HepG2 (cell line): ENCODE measurements at regions not wholly inside any gene's neighbourhood (a gene's known extent, or its start where the extent isn't known, plus 50 kb on each side); places are given as distances from the start of the nearest gene placed in this dataset.

Source experiments
- ATAC-seq: fragments of 200-7000 bp; cut with Tn5 transposase; 3 replicates; pipeline ENCODE4 v1.9.1; 2020; ENCODE audit warnings: mild to moderate bottlenecking, moderate library complexity
- BruUV-seq: library from RNA; stranded (reverse); fragments of 400-500 nt; replicated peaks from 2 replicates; lab custom pipeline; 2021; lab: Mats Ljungman, UMichigan
- CTCF ChIA-PET: fragments of 300-600 bp; formaldehyde crosslinking; extraction: SDS; loops from one replicate; lab custom pipeline; 2021; ENCODE audit warnings: low total read pairs, inconsistent platforms, low intra/inter-chr PET ratio; lab: Yijun Ruan, JAX
- POLR2A ChIA-PET: fragments of 350-600 bp; sonication (Branson Sonifier 250); formaldehyde crosslinking; loops from one replicate; lab custom pipeline; 2020; ENCODE audit warnings: antibody characterized with exemption, inconsistent platforms; lab: Yijun Ruan, JAX
- DNase-seq: peaks from one replicate; pipeline ENCODE4 v3.0.0-alpha.2; 2015; ENCODE audit warnings: low spot score
- FAIRE-seq: peaks from 3 replicates; lab custom pipeline; 2011; peaks lifted over from hg19 to GRCh38; lab: Jason Lieb, UNC
- H2AFZ ChIP-seq: one replicate; pipeline ENCODE4 v1.6.1; 2011; ENCODE audit warnings: low read length, inconsistent platforms
- H3K27ac ChIP-seq: fragments of 300-600 bp; 3 replicates; pipeline ENCODE4 v1.8.0; 2011; ENCODE audit warnings: mixed run types, mild to moderate bottlenecking, mixed read lengths, low read length, inconsistent platforms; ENCODE audit not compliant: insufficient read depth; ENCODE audit errors: extremely low read length
- H3K27me3 ChIP-seq, 2 experiments: fragments of 200-600 bp in 1 of 2; 2 replicates in 1 of 2; 3 replicates in 1 of 2; pipeline versions ENCODE4 v1.6.0 to v1.8.0; 2011; ENCODE audit warnings: low read length in 2 of 2, mild to moderate bottlenecking in 2 of 2, moderate library complexity in 2 of 2, inconsistent platforms in 1 of 2; ENCODE audit not compliant: insufficient read depth in 2 of 2, control insufficient read depth in 1 of 2
- H3K36me3 ChIP-seq, 2 experiments: fragments of 200-600 bp in 1 of 2; replicated peaks in 1 of 2; 2 replicates in 1 of 2; 3 replicates in 1 of 2; pipeline versions ENCODE4 v1.5.1 to v1.8.0; 2011; ENCODE audit warnings: low read length in 2 of 2, inconsistent platforms in 1 of 2; ENCODE audit not compliant: insufficient read depth in 2 of 2, control insufficient read depth in 1 of 2
- H3K4me1 ChIP-seq: 2 replicates; pipeline ENCODE4 v1.5.1; 2012; ENCODE audit warnings: low read length, inconsistent platforms; ENCODE audit not compliant: insufficient read depth
- H3K4me2 ChIP-seq: 2 replicates; pipeline ENCODE4 v1.6.0; 2011; ENCODE audit warnings: low read depth, low read length, inconsistent platforms
- H3K4me3 ChIP-seq, 3 experiments: fragments of 200-600 bp in 1 of 3; sonication (generic), shearing (Covaris generic) in 1 of 3; replicated peaks in 1 of 3; 2 replicates each; pipeline ENCODE4 v1.5.1; 2011 to 2016; ENCODE audit warnings: low read length in 3 of 3, inconsistent platforms in 2 of 3, low read depth in 2 of 3, mild to moderate bottlenecking in 2 of 3, control low read depth in 1 of 3, mixed read lengths in 1 of 3; ENCODE audit not compliant: insufficient read depth in 1 of 3
- H3K79me2 ChIP-seq: one replicate; pipeline ENCODE4 v1.6.1; 2011; ENCODE audit warnings: low read length, inconsistent platforms; ENCODE audit not compliant: insufficient read depth
- H3K9ac ChIP-seq: 2 replicates; pipeline ENCODE4 v1.6.0; 2011; ENCODE audit warnings: mild to moderate bottlenecking, low read depth, low read length, inconsistent platforms; ENCODE audit not compliant: insufficient read depth
- H3K9me3 ChIP-seq: 2 replicates; pipeline ENCODE4 v1.5.1; 2012; ENCODE audit warnings: mild to moderate bottlenecking, low read length
- H4K20me1 ChIP-seq: 2 replicates; pipeline ENCODE4 v1.6.0; 2011; ENCODE audit warnings: inconsistent platforms, mild to moderate bottlenecking, low read length, moderate library complexity; ENCODE audit not compliant: insufficient read depth
- KLF15 ChIP-seq: sonication (generic); formaldehyde crosslinking; IDR thresholded peaks from 2 replicates; pipeline ENCODE4 v1.8.1; 2023; ENCODE audit warnings: borderline replicate concordance, mild to moderate bottlenecking, inconsistent platforms, missing genetic modification reagents, mixed read lengths
- RFX3 ChIP-seq: IDR thresholded peaks from 2 replicates; pipeline ENCODE4 v1.6.1; 2016; ENCODE audit warnings: missing biosample characterization, missing genetic modification reagents
- SNAI1 ChIP-seq: sonication (generic); formaldehyde crosslinking; IDR thresholded peaks from 2 replicates; pipeline ENCODE4 v1.5.0; 2020; ENCODE audit warnings: mild to moderate bottlenecking, missing genetic modification reagents, borderline replicate concordance
- TFDP2 ChIP-seq: sonication (generic); formaldehyde crosslinking; IDR thresholded peaks from 2 replicates; pipeline ENCODE4 v1.4.0; 2020; ENCODE audit warnings: missing genetic modification reagents
- YEATS4 ChIP-seq: sonication (generic); formaldehyde crosslinking; IDR thresholded peaks from 2 replicates; pipeline ENCODE4 v1.4.0; 2020; ENCODE audit warnings: missing genetic modification reagents, borderline replicate concordance
- ZBTB25 ChIP-seq: IDR thresholded peaks from 2 replicates; pipeline ENCODE4 v1.6.1; 2018; ENCODE audit warnings: missing genetic modification reagents
- ZNF572 ChIP-seq: sonication (generic); formaldehyde crosslinking; IDR thresholded peaks from 2 replicates; pipeline ENCODE4 v1.5.1; 2020; ENCODE audit warnings: mild to moderate bottlenecking, missing genetic modification reagents
- ZNF574 ChIP-seq: sonication (generic); formaldehyde crosslinking; IDR thresholded peaks from 2 replicates; pipeline ENCODE4 v1.4.0; 2020; ENCODE audit warnings: missing genetic modification reagents
- ZNF737 ChIP-seq: sonication (generic); formaldehyde crosslinking; IDR thresholded peaks from 2 replicates; pipeline ENCODE4 v1.5.0; 2020; ENCODE audit warnings: missing genetic modification reagents, mild to moderate bottlenecking, borderline replicate concordance
- WGBS: methylation state at CpG from one replicate; pipeline ENCODE4 v1.1.6; 2017; ENCODE audit warnings: low lambda C conversion rate; 5-methylcytosine and 5-hydroxymethylcytosine counted together
- in situ Hi-C: cut with HindIII; loops from 2 replicates; pipeline ENCODE4 v1.10.0; 2017; ENCODE audit warnings: low pct_unique_long_range_greater_than_20kb; ENCODE audit not compliant: extremely low pct_ligation_motif_present
- intact Hi-C: fragments of 100-400 bp; cut with micrococcal nuclease; formaldehyde crosslinking; loops from one replicate; pipeline ENCODE4 v1.10.0; 2022; ENCODE audit not compliant: unreplicated experiment
- TF ChIP-seq, protein P1 (sequence below), 2 experiments: sonication (generic) in 1 of 2; formaldehyde crosslinking in 1 of 2; IDR thresholded peaks; 2 replicates each; pipeline versions ENCODE4 v1.4.0 to v1.6.1; 2016 to 2020; ENCODE audit warnings: borderline replicate concordance in 1 of 2, low read depth in 1 of 2, mild to moderate bottlenecking in 1 of 2, missing genetic modification reagents in 1 of 2

DNA sequence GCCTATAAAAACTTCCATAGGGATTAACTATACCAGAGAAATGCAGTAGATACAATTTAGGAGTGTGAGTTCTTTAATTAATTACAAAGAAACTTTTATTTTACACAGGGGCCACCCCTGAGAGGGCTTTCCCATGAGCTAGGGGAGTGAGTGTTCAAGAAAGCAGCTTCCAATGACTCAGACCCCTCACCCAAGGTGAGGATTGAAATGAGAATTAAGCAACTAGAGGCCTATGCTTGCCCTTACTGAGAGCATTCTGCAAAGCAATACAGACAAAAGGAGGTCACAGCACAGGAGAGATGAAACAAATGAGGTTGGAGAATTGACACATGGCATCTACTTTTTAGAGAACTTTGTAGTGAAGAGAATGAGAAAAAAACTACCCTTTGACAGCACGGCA lies 301.8 kb downstream of the WDR11 start:
- CTCF ChIA-PET: no interaction called here
- no peak for ATAC-seq
- TF ChIP-seq ZBTB25 (no peak), TFDP2 (CRISPR knock-in tag) (no peak), ZNF572 (CRISPR knock-in tag) (no peak), ZNF574 (CRISPR knock-in tag) (no peak), ZNF737 (CRISPR knock-in tag) (no peak), SNAI1 (CRISPR knock-in tag) (no peak), KLF15 (CRISPR knock-in tag) (no peak), RFX3 (CRISPR knock-in tag) (no peak), YEATS4 (no peak)
- TF ChIP-seq, protein P1, sequence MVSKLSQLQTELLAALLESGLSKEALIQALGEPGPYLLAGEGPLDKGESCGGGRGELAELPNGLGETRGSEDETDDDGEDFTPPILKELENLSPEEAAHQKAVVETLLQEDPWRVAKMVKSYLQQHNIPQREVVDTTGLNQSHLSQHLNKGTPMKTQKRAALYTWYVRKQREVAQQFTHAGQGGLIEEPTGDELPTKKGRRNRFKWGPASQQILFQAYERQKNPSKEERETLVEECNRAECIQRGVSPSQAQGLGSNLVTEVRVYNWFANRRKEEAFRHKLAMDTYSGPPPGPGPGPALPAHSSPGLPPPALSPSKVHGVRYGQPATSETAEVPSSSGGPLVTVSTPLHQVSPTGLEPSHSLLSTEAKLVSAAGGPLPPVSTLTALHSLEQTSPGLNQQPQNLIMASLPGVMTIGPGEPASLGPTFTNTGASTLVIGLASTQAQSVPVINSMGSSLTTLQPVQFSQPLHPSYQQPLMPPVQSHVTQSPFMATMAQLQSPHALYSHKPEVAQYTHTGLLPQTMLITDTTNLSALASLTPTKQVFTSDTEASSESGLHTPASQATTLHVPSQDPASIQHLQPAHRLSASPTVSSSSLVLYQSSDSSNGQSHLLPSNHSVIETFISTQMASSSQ (IDR thresholded peaks at IDR 0.05; ENCODE audit: low read depth): no peak
- TF ChIP-seq, protein P1 (CRISPR knock-in tag; IDR thresholded peaks at IDR 0.05; ENCODE audit: borderline replicate concordance): no peak

More for the DNA sequence above, 301.8 kb downstream of the WDR11 start:
- Histone ChIP-seq H3K79me2 (no peaks in the 10 kb centered on the region), H3K27ac (no peak overlapping the region), H4K20me1 (no peaks in the 10 kb centered on the region), H3K27me3 (no peaks in the 10 kb centered on the region), H3K4me1 (peaks cover 24% of the 10 kb centered on the region), H3K4me2 (no peak overlapping the region), H3K9ac (no peak overlapping the region), H3K4me3 (no peak overlapping the region), H2AFZ (no peak overlapping the region), H3K36me3 (no peaks in the 10 kb centered on the region), H3K9me3 (no peaks in the 10 kb centered on the region)
- DNase-seq (no peak), FAIRE-seq (no peak)
- intact Hi-C loops: no loop called here
- in situ Hi-C loops: no loop called here
- BruUV-seq: no TSS peak
- POLR2A ChIA-PET: no interaction called here
- 84% methylated on average over 1 of the region's 1 CpG for WGBS
